ENCODE measurements at regions not wholly inside any gene's neighbourhood (a gene's known extent, or its start where the extent isn't known, plus 50 kb on each side); places are given as distances from the start of the nearest gene placed in this dataset.
"Not testable (repeated sequence)": the region's sequence is repeated elsewhere in the genome, so short reads cannot be mapped to it uniquely, and the experiment has no call there.

GRCh38 chr5:32534041-32534440 is 51.3 kb upstream of the SUB1 start:
- in situ Hi-C loops (cut with HindIII; ENCODE audit: low sequenced_read_pairs): no loop called here

DNA sequence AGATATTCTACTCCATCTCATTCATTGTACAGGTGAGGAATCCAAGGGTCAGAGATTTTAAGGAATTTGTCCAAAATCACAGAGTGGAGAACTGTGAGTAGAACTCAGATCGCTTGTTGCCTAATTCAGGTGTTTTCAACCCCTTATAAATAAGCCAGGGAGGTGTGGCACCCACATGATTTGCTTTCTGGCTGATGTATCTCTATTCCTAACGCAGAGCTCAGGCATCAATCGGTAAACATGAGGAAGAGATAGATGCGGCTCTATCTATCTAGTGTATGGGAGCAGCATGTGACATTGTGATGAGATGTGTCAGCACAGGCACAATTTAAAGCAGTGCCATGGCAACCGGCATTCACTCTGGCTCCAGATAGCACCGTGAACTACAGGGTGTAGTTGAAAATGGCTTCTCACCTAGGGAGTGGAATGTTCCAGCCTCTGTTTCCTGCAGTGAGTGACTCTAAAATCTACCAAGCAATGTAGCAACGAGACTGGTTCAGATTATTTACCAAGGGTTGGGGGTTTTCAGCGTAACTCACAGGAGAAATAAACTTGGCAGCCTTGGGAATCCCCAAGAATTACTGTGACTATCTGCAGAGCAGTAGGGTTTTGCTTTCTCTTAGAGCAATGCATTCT is 53.4 kb upstream of the SUB1 start:
- in situ Hi-C loops (cut with HindIII; ENCODE audit: low sequenced_read_pairs): no loop called here

- in situ Hi-C loops (cut with HindIII; ENCODE audit: low sequenced_read_pairs): not testable (repeated sequence)
These were observed 58.0 kb upstream of the SUB1 start for GRCh38 chr5:32527321-32527720.

GRCh38 chr5:32526810-32527209 is 58.5 kb upstream of the SUB1 start:
- in situ Hi-C loops (cut with HindIII; ENCODE audit: low sequenced_read_pairs): no loop called here

GRCh38 chr5:32523625-32524024 is 61.7 kb upstream of the SUB1 start:
- in situ Hi-C loops (cut with HindIII; ENCODE audit: low sequenced_read_pairs): no loop called here

DNA sequence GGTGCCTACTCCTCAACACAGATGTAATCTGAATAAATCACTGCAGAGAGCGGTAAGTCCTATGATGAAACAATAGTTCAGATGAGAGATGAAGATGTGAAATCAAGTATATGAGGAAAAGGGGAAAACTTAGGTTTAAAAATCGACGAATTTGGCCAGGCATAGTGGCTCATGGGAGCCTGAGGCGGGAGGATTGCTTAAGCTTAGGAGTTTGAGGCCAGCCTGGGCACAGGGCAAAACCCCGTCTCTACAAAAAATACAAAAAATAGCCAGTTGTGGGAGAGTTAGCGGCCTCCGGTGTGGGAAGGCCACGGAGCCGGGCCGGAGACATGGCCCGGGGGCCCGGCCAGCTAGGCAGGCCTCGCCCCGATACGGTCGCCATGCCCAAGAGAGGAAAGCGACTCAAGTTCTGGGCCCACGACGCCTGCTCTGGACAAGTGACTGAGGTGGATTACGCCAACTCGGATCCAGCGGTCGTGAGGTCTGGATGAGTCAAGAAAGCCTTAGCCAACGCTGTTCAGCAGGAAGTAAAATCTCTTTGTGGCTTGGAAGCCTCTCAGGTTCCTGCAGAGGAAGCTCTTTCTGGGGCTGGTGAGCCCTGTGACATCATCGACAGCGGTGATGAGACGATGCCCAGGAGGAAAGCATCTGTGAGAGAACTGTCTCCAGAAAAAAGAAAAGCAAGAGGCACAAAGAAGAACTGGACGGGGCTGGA is 62.8 kb upstream of the SUB1 start:
- in situ Hi-C loops (cut with HindIII; ENCODE audit: low sequenced_read_pairs): no loop called here

DNA sequence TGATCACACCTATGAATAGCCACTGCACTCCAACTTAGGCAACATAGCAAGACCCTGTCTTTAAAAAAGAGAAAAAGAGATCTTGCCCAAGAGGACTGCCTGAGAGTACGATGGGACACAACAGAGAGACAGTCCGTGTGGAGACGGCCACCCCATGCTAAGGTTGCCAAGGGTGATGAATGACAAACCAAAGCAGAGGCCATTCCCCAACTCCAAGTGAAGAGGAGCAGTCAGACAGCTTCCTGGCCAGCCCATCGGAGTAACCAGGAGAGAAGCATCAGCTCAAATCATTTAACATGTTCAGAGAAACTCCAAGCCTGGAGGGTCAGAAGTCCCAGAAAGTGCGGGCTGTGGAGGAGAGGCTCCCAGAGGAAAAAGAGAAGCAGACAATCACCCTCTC is 63.9 kb upstream of the SUB1 start:
- in situ Hi-C loops (cut with HindIII; ENCODE audit: low sequenced_read_pairs): no loop called here

DNA sequence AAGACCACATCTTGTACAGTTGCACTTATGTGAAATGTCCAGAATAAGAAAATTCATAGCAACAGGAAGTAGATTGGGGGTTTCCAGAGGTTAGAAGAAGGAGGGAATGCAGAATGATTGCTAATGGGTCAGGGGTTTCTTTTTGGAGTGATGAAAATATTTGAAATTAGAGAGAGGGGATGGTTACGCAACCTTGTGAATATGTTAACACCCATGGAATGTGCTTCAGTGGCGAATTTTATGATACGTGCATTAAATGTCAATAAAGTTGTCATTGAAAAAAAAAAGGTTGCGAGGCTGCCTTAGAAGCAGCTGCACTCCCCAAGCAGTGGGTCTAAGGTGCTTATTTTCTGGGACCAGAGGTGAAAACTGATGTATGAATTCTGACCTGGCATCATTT is 64.4 kb upstream of the SUB1 start:
- in situ Hi-C loops (cut with HindIII; ENCODE audit: low sequenced_read_pairs): no loop called here

DNA sequence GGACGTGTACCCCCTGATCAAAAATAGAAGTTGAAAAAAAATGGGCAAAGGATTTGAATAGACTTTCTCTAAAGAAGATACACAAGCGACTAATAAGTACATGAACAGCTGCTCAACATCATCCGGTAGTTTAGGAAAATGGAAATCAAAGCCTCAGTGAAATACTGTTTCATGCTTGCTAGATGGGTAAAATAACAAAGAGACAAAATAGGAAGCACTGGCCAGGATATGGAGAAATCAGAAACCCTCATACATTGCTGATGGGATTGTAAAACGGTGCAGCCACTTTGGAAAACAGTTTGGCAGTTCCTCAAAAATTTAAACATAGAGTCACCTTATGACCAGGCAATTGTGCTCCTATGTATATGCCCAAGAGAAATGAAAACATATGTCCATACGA is 65.0 kb upstream of the SUB1 start:
- in situ Hi-C loops (cut with HindIII; ENCODE audit: low sequenced_read_pairs): no loop called here

DNA sequence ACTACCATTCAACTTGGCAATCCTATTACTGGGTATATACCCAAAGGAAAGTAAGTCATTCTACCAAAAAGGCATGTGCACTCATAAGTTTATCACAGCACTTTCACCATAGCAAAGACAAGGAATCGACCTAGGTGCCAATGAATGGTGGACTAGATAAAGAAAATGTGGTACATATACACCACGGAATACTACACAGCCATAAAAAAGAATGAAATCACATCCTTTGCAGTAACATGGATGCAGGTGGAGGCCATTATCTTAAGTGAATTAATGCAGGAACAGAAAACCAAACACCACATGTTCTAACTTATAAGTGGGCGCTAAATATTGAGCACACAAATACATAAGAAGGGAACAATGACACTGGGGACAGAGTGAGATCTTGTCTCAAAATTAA is 65.8 kb upstream of the SUB1 start:
- in situ Hi-C loops (cut with HindIII; ENCODE audit: low sequenced_read_pairs): no loop called here

GRCh38 chr5:32514806-32515205 is 70.3 kb upstream of the ZFR start:
- in situ Hi-C loops (cut with HindIII; ENCODE audit: low sequenced_read_pairs): no loop called here

GRCh38 chr5:32512926-32513325 is 68.4 kb upstream of the ZFR start:
- in situ Hi-C loops (cut with HindIII; ENCODE audit: low sequenced_read_pairs): no loop called here

- in situ Hi-C loops (cut with HindIII; ENCODE audit: low sequenced_read_pairs): no loop called here
These were observed 67.3 kb upstream of the ZFR start for GRCh38 chr5:32511776-32512374.

DNA sequence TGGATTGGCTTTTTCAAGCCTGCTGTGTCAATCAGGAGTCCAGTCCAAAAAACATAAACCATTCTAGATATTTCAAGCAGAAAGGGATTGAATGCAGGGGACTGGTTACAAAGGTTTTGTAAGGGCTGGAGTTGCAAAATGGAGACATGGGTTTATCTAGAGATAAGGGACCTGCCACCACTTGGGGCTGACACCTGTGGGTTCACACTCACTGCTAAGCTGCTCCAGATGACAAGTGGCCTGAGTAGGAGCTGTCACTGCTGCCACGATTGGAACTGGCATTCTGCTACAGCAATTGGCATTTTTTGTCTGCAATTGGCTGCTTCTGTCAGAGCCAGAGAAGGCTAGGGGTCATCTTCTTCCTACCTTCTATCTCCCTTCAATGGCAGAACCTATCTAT is 66.3 kb upstream of the ZFR start:
- in situ Hi-C loops (cut with HindIII; ENCODE audit: low sequenced_read_pairs): no loop called here

DNA sequence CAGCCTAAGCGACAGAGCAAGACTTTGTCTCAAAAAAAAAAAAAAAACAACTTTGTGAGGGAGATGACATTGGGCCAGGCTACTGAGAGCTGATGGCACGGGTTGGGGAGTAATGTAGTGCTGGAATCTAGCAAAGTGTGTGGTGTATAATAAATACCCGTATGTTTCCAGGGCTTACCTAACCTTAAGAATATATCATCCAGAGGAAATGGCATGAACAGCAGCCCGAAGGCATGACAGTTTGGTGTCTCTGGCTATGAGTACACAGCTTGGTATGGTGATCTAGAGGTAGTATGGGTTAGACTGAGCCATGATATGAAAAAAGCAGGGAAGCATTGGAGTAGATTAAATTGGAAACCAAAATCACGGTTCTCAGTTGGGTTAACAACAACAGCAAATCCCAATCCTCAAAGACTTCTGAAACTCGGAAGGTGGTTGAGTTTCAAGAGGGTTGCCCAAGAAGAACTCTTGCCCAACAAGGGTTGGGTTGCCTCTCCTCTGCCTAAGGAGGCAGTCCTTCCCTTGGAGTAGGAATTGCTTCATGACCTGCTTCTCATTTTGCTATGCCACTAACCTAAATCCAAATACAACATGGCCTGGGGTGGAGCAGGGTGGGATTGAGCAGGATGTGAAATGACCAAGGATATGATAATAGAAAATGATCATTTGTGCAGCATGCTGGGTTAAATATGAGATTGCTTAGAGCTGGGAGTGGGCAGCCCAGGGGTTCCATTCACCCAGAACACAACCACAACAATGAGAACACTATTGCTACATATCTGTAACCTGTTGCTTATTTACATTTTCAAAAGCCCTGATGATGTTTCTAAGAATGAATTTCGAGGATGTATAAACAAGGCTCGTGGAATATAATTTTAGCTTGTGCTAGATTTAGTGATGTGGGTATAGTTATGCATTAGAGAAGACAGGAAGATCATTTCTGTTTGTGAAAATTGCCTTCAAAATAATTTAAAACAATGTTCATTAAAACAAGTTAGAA is 64.6 kb upstream of the ZFR start:
- in situ Hi-C loops (cut with HindIII; ENCODE audit: low sequenced_read_pairs): no loop called here

GRCh38 chr5:32507738-32508434 is 63.3 kb upstream of the ZFR start:
- in situ Hi-C loops (cut with HindIII; ENCODE audit: low sequenced_read_pairs): no loop called here

GRCh38 chr5:32506799-32507198 is 62.3 kb upstream of the ZFR start:
- in situ Hi-C loops (cut with HindIII; ENCODE audit: low sequenced_read_pairs): no loop called here

DNA sequence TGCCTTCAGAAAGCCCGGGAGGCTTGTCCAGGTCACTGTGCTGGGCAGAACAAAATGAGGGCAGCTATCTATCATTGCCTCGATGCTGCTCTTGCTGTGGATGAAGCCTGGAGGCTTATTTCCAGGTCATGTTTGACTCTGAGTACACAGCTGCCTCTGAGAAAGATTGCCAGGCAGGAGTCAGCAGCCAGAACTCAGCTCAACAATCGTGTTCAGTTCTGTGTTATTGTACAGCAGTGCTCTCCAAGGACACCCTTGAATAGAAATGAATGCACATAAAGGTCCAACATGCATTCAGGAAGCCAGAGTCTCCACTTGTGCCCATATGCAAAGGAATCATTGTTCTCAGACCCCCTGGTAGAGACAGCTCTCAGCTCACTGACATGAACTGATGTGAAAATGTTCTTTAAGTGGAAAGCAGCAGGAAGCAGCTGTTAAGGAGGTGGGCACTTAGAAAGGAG is 61.7 kb upstream of the ZFR start:
- in situ Hi-C loops (cut with HindIII; ENCODE audit: low sequenced_read_pairs): no loop called here

GRCh38 chr5:32505756-32506155 is 61.2 kb upstream of the ZFR start:
- in situ Hi-C loops (cut with HindIII; ENCODE audit: low sequenced_read_pairs): no loop called here

DNA sequence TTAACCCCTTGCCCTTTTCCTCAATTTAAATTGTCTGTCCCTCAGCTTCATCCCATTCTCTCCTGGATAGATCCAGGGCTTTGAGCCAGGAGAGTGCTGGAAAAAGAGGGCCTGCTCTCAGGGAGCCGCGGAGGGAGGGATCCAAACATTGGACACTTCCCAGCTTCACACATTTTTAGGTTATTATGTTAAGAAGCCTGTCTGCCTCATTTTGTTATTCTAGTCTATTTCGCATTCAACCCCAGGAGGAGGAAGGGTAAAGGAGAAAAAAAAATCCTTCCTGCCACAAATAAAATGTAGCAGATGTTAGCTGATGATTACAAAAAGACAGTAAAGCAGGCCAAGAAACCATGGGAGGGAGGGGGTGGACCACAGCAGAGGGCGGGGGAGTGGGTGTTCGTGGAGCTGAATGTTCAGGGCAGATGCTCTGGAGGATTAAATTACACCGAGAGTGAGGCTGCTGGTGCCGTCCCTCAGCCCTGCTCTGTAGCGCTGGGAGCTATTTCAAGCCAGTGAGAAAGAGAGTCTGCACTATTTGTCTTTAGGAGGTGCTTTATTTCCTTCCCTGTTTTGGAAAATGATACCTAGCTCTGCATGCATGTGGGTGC is 60.6 kb upstream of the ZFR start:
- in situ Hi-C loops (cut with HindIII; ENCODE audit: low sequenced_read_pairs): no loop called here

Measured in endothelial cell of hepatic sinusoid (primary cell).